ENCODE measurements at regions not wholly inside any gene's neighbourhood (a gene's known extent, or its start where the extent isn't known, plus 50 kb on each side); places are given as distances from the start of the nearest gene placed in this dataset.

GRCh38 chr4:184879271-184879670 is 53.5 kb upstream of the ACSL1 start:
- DNase-seq, result no peak

DNA sequence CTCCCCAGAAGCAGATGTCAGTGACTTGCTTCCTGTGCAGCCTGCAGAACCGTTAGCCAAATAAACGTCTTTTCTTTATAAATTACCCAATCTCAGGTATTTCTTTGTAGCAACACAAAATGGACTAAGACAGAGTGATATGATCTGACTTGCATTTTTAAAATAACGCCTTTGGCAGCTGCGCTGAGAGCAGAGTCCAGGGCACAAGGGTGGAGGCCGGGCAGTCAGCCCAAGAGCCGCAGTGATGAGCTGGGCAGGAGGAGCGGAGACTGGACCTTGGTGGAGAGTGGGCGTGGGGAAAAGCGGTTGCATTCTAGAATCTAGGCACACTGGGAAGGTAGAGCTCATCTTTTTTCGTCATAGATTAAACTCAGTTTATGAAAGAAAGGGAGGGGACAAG is 56.5 kb upstream of the ACSL1 start:
- no peak for DNase-seq

DNA sequence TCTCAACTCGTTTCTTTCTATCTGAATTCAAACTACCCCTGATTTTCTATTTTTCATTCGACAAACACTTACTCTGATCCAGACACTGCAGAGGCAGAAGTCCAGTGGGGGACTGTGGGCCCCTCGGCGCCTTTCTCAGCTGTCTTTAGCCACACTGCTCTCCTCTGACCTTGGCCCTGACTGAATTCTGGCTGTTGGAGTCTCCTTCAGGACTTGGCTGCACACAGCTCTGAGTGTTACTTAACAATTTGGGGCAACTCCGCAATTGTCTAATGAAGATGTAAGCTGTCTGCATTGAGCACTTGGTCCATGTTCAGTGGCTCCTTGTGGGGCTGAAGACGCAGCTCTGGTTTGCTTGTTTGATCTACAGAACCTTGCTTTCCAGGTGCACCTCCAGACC is 57.3 kb upstream of the ACSL1 start:
- no peak for DNase-seq

- no peak for DNase-seq
Observed at GRCh38 chr4:184884883-184885282, 59.1 kb upstream of the ACSL1 start.

- DNase-seq, result no peak
Observed at GRCh38 chr4:184885602-184886001, 59.8 kb upstream of the ACSL1 start.

GRCh38 chr4:184887333-184887732 is 61.6 kb upstream of the ACSL1 start:
- DNase-seq, result no peak

DNA sequence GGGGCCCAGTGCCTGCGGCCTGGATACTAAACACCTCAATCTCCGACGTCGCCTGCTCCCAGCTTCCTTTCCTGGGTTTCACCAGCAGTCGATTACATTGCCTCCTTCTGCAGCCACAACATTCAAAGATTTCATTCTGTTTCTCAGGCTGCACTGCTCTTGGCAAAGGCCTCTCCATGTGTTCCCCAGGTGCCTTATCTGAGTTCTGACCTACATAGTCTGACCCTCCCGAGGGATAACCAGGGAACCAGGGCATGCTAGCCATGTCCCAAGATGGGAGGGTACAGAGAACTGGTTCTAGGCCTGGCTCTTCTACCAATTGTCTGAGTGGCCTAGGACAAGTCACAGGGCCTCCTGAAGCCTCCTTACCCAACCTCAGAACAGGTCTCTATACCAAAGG is 62.2 kb upstream of the ACSL1 start:
- no peak for DNase-seq

DNA sequence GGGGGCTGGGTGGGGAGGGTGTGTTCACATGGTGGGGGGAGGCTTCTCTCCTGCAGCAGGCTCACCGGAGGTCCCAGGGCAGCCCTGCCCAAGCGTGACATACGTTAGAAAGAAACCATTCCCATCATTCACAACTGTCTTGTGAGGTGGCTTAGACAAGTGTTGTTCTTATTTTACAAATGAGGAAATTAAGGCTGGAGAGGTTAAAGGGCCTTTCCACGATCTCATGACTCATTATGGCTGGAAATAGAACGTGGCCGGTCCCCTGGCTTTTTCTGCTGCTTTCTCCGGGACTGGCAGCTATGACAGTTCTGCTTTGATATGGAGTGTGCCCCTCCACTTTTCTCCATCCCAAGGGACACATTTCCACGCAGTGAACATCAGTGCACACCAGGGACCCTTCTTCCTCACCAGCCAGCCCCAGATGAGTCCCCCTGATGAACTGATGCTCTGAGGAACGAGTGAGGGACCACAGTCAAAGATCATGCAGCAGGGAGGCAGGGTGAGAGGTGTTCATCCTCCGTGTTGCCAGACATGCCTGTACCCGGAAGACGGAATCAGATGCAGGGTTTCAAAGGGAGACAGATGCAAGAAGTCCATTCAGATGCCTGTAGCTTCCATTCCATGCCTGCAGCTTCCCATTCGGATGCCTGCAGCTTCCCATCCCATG is 64.0 kb upstream of the ACSL1 start:
- DNase-seq, result no peak

GRCh38 chr4:184890499-184890898 is 64.7 kb upstream of the ACSL1 start:
- no peak for DNase-seq

GRCh38 chr4:184891816-184892397 is 66.1 kb upstream of the ACSL1 start:
- no peak for DNase-seq

DNA sequence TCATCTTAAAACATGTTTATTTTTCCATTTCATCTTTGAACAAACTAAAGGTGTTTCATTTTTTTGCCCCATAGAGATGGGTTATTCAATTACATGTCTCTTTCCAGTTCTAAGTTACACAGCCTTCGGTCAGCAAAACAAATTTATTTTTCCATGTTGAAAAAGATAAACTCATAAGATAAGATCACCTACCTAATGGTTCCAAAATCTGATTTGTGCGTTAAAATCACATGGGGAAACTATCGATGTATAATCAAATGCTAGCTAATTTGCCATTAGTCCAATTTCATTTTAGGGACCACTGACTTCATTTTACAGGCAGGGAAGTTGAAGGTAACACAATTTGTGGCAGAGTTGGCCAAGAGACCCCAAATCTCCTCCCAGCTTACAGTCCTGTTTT is 67.2 kb upstream of the ACSL1 start:
- no peak for DNase-seq

DNA sequence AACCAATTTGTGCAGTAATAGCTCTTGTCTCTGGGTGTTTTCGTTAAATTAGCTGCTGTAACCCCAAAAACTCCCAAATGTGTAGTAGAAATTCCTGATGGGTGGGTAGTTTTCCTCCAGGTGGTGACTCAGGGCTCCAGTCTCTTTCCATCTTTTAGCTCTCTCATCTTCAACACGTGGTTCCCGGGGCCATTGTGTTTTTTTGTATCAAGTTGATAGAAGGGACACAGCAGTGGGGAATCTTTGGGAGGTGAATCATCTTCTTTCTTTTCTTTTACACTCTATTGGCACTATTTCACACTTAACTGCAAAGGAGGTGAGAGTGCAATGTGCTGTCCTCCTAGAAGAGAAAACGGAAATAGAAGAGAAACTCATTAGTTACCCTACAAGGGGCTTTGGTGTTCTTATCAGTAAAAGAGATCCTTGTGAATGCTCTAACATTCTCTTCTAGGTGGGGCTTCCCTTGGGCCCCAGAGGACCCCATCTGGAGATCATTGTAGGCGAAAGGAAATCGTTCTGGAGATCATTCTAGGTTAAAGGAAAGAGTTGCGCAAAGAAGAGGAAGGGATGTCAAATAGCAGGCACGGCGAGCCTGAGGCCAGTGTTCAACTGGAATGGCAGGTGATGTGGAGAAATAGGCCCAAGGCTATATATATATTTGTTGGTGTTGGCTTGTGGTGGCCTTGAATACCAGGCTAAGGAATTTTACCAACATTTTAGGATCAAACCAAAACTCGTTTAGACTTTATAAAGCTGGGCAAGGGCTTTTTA is 68.2 kb upstream of the ACSL1 start:
- no peak for DNase-seq

DNA sequence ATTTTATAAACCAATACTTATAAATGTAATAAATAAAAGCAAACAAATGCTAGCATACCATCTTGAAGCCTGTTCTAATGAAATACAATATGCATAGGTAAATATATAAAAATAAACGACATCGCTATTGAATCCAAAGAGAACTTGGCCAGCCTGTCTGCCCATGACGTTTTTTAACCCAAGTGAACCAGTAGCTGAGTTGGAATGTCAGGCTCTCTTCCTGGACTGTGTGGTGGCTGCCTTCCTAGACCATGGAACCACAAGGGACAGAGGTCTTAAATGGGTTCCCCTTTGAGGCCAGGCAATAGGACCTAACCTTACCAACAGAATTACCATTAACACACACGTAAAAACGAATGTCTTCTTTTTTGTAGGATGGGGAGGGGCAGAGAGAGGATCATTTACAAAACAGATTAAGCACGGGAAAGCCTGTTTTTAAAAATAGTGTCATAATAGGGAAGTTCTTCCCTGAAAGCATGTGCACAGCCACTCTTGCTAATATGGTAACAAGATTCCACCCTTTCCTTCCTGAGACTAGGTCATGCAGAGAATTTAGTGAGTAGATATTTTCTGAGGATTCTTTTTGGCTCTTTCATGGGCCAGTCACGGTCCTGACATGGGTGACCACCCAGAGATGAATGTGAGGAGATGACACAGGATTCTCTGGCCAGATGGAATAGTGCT is 69.4 kb upstream of the ACSL1 start:
- no peak for DNase-seq

DNA sequence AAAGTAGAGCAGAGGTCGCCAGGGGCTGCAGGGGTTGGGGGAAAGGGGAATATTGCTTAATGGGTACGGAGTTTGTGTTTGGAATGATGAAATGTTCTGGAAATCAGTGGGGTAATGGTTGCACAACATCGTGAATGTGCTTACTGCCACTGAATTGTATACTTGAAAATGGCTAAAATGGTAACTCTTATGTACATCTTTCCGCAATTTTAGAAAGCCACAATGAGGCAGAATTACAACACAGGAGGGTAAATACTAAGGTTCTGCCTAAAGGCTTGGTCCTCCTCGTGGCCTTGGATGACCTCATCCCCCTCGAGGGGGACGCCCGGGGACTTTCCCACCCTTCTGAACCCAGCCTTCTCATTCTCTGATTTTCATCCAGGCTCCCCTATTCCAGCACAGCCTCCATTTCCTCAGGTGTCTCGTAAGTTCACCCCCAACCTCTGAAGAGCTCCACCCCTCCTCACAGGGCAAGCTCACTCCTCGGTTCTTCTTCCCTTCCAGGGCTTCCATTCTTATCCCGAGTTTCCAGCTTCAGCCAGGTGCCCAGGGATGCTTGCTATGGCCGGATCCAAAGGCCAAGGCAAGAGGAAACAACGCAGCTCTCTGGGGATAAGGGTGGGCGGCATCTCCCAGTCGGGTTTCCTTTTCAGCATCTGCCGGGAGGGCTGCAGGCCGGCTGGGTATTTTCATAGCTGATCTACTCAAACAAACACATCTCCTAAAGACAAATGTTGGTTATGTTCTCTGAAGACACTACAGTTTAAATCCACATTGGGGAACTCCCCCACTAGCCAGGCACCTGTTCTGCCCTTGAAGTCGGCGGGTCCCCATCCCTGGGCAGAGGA is 71.3 kb upstream of the ACSL1 start:
- no peak for DNase-seq

- DNase-seq, result no peak
Observed at GRCh38 chr4:184897895-184898294, 72.1 kb upstream of the ACSL1 start.

- DNase-seq, result no peak
Observed at GRCh38 chr4:184898793-184899192, 73.0 kb upstream of the ACSL1 start.

- no peak for DNase-seq
Observed at GRCh38 chr4:184899261-184900134, 73.7 kb upstream of the ACSL1 start.

DNA sequence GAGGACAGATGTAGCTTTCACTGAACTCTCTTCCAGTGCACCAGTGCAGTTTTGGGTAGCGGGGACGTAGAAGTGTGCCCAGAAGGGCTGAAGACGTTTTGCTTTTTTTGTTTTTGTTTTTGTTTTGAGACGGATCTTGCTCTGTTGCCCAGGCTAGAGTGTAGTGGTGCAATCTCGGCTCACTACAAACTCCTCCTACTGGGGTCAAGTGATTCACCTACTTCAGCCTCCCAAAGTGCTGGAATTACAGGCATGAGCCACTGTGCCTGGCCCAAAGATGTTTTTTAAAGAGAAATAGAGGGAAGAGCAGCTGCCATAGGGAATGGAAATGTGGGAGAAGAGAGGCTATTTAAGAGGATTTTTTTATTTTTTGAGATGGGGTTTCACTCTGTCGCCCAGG is 74.4 kb upstream of the ACSL1 start:
- DNase-seq, result no peak

- DNase-seq, result no peak
Observed at GRCh38 chr4:184902550-184902949, 76.8 kb upstream of the ACSL1 start.

- DNase-seq, result no peak
Observed at GRCh38 chr4:184906480-184907097, 80.8 kb upstream of the ACSL1 start.

DNA sequence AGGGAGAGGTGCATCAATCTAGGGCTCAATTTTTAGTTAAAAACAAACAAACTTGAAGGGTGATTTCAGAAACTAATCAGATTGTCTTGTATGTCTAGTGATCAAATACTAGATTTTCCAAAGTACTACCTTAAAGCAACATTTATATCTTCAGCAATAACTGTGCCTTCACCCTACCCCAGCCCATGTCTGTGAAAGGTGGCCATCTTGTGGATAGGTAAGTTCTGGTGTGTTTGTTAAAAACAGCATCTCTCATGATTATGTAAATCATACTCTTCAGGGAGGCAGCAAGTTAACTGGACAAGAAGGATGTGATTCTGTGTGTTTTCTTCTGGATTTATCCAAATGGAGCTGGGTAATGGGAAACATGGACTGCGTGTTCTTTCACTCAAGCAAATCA is 81.4 kb upstream of the ACSL1 start:
- no peak for DNase-seq

Measured in NCI-H510A (cell line).